ENCODE measurements at regions not wholly inside any gene's neighbourhood (a gene's known extent, or its start where the extent isn't known, plus 50 kb on each side); places are given as distances from the start of the nearest gene placed in this dataset.
"Not testable (repeated sequence)": the region's sequence is repeated elsewhere in the genome, so short reads cannot be mapped to it uniquely, and the experiment has no call there.

- DNase-seq (ENCODE audit: low spot score) = no peak
Measured at GRCh38 chr18:35827275-35827902, 145.1 kb upstream of the RMP24 start.

- no peak for DNase-seq (ENCODE audit: low spot score)
Measured at GRCh38 chr18:35827903-35828275, 144.6 kb upstream of the RMP24 start.

DNA sequence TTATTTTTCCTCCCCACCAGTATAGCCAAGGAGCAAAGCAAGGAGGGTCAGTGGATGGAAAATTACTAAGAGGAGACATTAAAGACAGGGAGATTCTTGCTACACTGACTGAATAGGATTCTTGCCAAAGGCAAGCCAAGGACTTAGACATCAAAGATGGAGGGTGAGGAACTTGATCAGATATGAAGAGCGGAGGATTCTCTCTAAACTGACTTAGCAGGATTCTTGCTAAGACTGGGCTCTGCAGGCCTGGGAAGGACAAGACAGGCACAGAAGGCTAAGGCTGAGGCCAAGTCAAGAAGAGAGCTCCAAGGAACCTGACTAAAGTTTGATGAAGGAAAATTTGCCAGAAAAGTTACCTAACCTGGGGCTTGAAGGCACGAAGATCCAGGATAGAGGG is 143.9 kb upstream of the RMP24 start:
- DNase-seq (ENCODE audit: low spot score) = no peak

- no peak for DNase-seq (ENCODE audit: low spot score)
Measured at GRCh38 chr18:35835366-35835765, 137.1 kb upstream of the RMP24 start.

DNA sequence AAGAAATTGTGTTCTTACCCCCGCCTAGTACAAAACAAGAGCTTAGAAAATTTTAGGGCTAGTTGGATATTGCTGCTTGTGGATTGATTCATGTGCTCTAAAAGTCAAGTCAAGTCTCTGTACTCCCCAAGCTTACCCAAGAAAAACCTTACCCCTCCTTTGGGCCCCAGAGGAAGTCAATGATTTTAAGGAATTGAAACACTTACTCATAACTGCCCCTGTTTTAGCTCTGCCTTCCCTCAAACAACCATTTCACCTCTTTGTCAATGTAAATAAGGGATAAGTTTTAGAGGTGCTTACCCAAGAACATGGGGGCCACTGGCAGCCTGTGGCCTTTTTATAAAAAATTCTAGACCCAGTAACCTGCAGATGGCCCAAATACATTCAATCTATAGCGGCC is 136.6 kb upstream of the RMP24 start:
- no peak for DNase-seq (ENCODE audit: low spot score)

DNA sequence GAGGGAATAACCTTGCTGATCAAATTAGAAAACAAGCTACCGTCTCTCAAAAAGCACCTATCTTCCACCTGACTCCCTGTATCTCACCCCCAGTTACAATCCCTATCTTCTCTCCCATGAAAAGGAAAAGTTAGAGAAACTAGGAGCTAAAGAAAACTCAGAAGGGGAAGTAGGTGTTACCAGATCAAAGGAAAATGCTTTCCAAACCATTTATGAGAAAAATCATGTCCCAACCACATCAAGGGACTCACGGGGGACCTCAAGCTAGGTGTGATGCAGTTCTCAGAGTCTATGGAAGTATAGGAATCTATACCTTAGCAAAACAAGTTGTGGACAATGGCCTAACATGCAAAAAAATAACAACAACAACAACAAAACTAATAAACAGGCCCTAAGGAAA is 135.5 kb upstream of the RMP24 start:
- no peak for DNase-seq (ENCODE audit: low spot score)

DNA sequence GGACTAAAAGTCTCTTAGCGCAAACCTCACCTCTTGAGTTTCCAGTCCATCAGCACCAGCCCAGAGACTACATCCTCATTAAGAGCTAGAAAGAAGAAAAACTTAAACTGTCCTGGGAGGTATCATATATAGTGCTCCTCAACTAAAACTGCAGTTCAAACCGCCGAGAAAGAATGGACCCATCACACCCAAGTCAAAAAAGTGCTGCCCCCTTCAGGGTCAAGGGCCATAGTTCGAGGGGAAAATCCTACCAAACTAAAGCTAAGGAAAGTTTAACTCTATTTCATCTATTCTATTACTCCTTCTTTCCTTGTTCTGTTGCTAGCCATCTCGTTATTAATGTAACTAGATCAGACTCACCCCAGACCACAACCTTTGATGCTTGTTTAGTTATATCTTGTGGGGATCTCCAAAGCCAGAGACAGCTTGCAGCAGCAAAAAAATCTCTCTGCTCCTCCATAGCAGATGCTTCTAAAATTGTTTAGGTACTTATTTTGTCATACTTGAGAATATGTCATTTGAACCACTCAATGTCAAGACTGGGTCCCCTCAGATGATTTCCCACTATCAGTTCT is 134.5 kb upstream of the RMP24 start:
- DNase-seq (ENCODE audit: low spot score) = no peak

DNA sequence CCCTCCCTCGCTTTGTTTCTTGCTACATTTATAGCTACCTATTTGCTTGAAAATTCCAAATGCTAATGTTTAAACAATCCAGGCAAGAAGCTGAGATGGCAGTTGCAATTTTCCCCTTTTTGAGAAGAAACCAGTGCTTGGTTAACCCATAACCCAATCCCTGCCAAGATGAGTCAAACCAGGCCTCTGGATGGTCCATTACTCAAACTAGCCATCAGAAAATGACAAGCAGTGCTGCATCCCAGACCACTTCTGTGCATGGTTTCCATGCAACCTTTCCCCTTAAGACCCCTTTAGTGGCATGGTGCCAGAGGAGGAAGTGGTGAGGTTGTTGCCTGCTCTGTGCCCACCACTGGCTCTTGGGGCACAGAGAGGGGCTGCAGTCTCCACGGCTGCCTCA is 131.2 kb upstream of the RMP24 start:
- DNase-seq (ENCODE audit: low spot score) = no peak

- DNase-seq (ENCODE audit: low spot score) = no peak
Measured at GRCh38 chr18:35842536-35842935, 129.9 kb upstream of the RMP24 start.

GRCh38 chr18:35848321-35848720 is 124.2 kb upstream of the RMP24 start:
- not testable (repeated sequence) for DNase-seq (ENCODE audit: low spot score)

DNA sequence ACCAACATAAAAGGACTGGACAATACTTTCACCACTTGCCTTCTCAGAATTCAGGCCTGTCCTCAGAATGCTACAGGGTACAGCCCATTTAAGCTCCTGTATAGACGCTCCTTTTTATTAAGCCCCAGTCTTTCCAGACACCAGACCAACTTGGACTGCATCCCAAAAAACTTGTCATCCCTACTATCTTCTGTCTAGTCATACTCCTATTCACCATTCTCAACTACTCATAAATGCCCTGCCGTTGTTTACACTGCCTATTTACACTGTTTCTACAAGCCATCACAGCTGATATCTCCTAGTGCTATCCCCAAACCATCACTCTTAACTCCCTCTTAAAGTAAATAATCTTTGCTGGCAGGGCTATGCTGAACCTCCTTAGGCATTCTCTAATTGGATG is 123.2 kb upstream of the RMP24 start:
- DNase-seq (ENCODE audit: low spot score) = not testable (repeated sequence)

GRCh38 chr18:35851286-35851970 is 121.1 kb upstream of the RMP24 start:
- DNase-seq (ENCODE audit: low spot score) = peak; percentile 5

GRCh38 chr18:35852786-35853185 is 119.7 kb upstream of the RMP24 start:
- no peak for DNase-seq (ENCODE audit: low spot score)

DNA sequence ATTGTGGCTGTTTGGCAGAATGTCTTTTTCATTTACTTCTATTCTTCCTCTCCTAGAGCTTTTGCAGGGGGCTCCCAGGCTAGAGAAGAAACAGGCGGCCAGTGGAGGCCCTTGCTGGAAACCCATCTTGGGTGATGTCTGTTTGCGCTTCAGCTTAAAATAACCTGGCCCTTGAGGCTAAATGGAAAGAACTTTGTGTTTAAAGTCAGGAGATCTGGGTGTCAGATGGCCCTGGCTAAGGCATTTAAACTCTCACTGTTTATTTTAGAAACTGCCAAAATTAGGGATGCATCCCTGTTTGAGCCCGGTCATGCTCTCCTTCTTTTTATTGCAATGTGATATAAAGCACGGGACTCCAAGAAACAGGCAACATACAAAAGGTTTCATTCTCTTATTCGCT is 118.4 kb upstream of the RMP24 start:
- no peak for DNase-seq (ENCODE audit: low spot score)

DNA sequence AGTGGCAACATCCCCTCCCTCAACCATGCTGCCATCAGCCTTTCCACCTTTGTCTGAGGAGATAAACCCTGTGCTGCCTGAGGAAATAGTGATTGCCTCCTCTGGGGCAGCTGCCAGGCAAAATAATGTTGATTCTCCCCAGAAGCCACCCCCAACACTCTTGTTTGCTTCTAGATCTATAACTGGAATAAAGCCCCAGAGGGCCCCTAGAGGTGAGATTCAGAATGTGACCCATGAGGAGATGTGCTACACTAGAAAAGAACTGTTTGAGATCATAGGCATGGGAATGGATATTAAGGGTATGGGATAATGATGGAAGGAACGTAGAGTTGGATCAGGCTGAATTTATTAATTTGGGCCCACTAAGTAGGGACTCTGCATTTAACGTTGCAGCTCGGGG is 116.3 kb upstream of the RMP24 start:
- no peak for DNase-seq (ENCODE audit: low spot score)

- not testable (repeated sequence) for DNase-seq (ENCODE audit: low spot score)
Measured at GRCh38 chr18:35856721-35857120, 115.8 kb upstream of the RMP24 start.

GRCh38 chr18:35857581-35857980 is 114.9 kb upstream of the RMP24 start:
- DNase-seq (ENCODE audit: low spot score) = not testable (repeated sequence)

DNA sequence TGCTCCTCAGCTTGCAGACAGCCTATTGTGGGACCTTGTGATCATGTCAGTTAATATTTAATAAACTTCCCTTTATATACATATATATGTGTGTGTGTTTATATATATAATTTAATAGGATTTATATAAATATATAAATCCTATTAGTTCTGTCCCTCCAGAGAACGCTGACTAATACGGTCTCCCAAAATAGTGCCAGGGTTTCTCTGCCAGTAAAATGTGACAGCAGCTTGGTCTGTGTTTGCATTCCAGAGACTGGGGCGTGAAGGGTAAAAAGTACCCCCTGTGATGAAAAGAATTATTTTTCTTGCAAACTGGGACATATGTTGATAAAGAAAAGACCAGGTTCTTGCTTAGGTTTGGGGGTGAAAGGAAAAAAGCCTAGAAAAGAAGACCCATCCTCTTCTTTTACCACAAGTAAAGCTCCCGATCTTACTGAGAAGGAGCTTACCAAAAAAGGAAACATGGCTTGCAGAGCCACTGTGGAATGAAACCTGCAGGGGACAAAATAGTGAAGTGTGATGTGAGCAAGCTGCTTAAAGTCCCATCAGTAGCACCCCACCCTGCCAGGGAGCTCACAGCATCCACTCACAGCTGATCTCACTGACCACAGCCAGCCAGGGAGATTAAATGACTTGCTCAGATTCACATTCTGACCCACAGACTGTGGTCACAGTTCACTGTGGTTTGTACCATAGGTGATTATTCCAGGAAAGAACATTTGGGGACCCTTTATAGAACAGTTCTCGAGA is 110.9 kb upstream of the RMP24 start:
- DNase-seq (ENCODE audit: low spot score) = no peak

DNA sequence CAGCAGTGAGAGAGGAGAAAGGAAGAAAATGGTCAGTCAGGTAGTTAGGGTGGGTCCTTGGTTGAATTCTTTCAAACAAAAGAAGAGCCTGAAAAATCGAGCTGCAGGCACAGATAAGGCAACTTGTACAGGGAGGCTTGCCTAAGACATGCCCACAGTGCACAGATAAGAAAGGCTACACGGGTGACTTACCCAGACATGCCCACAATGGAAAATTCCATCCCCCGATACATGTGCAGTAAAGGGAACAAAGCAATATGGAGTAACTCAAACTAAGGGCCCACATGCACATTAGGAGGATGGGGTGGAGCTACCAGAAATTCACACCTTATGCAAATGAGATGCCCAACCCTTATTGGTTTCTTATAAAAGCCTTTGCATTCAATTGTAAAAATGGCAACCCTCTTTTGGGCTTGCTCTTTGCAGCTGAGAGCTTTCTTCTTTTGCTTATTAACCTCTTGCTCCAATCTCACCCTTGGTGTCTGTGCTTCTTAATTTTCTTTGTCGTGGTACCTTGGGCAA is 110.3 kb upstream of the RMP24 start:
- DNase-seq (ENCODE audit: low spot score) = no peak

- DNase-seq (ENCODE audit: low spot score) = no peak
Measured at GRCh38 chr18:35864916-35865315, 107.6 kb upstream of the RMP24 start.

DNA sequence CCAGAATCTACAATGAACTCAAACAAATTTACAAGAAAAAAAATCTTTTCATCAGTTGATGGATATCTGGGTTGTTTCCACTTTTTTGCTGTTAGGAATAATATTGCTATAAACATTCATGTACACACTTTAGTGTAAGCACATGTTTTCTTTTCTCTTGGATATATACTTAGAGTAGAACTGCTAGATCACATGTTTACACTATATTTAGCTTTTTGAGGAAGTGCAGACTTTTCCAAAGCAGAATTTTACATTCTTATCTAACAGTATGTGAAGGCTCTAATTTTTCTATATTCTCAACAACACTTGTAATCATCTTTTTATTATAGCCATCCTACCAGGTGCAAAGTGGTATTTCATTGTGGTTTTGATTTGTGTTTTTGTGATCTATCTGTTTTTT is 103.6 kb upstream of the RMP24 start:
- DNase-seq (ENCODE audit: low spot score) = no peak

DNA sequence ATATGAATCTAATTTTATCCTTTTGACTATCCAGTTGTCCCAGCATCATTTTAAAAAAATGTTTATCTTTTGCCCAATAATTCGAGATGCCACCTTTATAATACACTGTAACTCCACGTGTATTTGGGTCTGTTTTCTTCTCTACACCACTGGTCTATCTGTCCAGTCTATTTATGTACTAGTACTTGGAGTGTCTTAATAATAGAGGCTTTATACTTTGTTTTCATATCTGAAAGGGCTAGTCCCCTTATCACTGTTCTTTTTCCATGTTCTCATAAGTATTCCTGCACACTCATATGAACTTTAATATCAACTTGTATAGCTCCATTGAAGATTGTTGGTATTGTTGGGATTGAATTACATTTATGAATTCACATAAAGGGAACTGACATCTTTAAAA is 101.1 kb upstream of the RMP24 start:
- no peak for DNase-seq (ENCODE audit: low spot score)

- no peak for DNase-seq (ENCODE audit: low spot score)
Measured at GRCh38 chr18:35875566-35875965, 96.9 kb upstream of the RMP24 start.

Data from germinal center (tissue), 1 donor.